HG03103 (cell line): ENCODE measurements at regions not wholly inside any gene's neighbourhood (a gene's known extent, or its start where the extent isn't known, plus 50 kb on each side); places are given as distances from the start of the nearest gene placed in this dataset.

Source experiments
- ATAC-seq: cut with Tn5 transposase; IDR thresholded peaks from one replicate; pipeline ENCODE4 v1.9.1; 2021; ENCODE audit warnings: low read depth; ENCODE audit not compliant: unreplicated experiment

DNA sequence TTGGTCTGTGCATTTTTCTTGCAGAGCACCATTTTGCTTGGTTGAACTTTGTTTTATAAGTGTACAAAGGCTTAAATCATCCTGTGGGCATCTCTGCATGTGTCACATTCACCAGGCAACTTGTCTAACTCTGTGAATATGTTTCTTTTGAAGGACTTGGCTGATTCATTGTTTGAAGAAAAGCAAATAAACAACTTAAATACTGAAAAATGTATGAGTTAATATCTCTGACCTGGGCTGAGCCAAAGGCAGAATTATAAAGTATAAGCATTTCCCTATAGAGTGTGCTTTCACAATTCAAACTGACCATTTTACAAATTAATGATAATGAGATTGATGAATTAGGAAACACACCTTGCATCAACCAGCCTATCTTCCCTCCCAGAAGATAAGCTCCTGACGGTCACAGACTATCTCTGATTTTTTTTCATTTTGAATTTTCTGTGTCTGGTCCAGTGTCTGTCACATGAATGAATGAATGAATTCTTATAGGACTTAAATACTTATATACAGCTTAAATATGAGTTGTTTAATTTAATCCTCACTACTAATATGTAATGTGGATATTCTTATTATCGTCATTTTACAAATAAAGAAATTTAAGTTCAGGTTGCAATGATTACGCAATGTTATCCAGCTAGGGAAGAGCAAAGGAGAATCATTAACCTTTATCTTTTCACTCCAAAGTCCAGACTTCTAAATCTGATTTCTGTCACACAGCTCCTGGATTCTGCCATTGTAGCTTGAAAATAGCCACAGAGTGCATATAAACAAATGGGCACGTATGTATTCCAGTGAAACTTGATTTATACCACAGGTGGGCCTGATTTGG, 182.0 kb upstream of the PHYHIPL start:
- ATAC-seq, result no peak

DNA sequence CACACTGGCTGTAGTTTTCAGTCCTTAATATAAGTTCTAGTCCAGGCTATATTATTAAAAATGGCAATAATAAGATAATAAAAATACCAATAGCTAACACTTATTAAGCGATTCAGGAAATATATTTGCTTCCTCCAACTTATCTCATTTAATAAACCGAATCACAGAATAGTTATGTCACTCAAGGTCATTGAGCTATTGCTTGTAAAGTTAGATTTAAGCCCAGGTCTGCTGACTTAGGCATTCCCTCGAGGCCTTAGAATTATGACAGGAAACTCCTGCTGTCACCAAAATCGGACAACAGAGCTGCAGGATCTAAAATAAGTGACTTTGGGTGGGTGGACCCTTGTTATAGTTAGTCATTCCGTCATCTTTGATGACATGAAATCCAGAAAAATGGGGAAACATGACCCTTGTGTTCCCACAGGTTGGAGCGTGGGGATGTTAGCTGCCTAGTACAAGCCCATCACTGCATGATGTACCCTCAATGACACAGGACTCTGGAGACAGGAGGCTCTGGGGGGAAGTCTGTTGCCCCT, 181.3 kb upstream of the PHYHIPL start:
- ATAC-seq, result no peak

DNA sequence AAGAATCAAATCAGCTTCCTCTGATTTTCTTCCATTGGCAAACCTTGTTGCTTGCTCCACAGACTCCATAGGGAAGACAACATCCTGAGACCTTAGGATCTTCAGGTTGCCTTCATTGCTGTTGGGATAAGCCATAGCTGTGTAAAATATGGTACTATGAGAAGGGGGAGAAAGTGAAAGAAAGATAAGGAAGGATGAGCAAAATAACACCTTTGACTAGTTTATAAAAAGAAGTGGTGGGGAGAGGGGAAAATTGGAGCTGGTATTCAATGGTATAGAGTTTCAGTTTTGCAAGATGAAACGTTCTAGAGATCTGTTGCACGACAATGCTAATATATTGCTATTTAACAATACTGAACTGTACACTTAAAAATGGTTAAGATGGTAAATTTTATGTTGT, 180.4 kb upstream of the PHYHIPL start:
- ATAC-seq, result no peak

DNA sequence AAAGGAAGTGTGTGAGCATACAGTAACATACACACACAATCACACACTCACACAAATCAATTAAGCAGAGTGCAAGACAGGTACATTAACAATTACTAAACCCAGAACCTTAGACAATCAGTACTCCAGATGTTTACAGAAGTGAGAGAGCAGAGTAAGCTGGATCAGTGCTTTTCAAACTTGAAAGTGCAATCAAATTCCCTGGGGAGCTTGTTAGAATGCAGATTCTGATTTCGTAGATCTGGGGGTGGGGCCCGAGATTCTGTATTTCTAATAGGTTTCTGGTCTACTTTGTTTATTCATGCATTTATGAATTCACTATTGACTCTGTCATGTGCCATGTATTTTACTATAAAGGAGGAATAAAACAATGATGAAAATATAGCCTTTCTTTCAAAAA, 179.6 kb upstream of the PHYHIPL start:
- ATAC-seq, result no peak

DNA sequence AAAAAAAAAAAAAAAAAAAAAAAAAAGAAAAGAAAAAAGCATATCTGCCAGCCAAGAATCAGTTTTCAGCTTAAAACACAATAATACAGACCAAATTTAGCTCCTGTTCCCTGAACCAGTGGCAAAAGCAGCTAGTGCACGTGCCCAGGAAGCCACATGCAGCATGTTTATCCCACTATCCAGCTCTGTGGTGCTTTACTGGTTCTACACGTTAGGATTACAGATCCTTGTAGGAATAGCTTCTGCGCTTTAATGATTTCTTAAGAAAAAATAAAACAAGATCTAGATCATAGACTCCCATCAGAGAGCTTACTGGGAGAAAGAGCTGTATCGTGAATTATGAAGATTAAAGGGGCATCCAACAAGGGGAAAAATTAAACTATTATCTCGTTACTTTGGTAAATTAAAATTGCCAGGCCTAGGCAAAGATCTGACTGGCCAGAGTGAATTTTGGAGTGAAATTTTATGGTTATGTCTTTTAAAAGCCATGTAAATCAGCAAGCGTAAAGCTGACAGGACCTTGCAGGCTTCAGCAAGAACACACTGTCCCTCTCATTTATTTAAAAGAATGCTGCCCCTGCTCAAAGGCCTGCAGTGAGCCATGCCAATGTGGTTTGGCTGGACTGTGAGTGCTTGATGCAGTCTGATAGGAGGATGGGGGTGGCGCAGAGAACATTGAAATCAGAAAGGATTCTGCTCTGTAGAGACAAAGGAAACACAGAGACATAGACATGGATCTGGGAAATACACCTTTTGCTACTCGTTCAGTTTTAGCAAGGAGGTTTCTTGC, 177.3 kb upstream of the PHYHIPL start:
- ATAC-seq, result no peak

GRCh38 chr10:59000162-59000825, 176.1 kb upstream of the PHYHIPL start:
- no peak for ATAC-seq

- no peak for ATAC-seq
Observed at GRCh38 chr10:59002011-59002410, 174.4 kb upstream of the PHYHIPL start.

- ATAC-seq, result no peak
Observed at GRCh38 chr10:59003203-59003602, 173.2 kb upstream of the PHYHIPL start.

- no peak for ATAC-seq
Observed at GRCh38 chr10:59004392-59004791, 172.1 kb upstream of the PHYHIPL start.

DNA sequence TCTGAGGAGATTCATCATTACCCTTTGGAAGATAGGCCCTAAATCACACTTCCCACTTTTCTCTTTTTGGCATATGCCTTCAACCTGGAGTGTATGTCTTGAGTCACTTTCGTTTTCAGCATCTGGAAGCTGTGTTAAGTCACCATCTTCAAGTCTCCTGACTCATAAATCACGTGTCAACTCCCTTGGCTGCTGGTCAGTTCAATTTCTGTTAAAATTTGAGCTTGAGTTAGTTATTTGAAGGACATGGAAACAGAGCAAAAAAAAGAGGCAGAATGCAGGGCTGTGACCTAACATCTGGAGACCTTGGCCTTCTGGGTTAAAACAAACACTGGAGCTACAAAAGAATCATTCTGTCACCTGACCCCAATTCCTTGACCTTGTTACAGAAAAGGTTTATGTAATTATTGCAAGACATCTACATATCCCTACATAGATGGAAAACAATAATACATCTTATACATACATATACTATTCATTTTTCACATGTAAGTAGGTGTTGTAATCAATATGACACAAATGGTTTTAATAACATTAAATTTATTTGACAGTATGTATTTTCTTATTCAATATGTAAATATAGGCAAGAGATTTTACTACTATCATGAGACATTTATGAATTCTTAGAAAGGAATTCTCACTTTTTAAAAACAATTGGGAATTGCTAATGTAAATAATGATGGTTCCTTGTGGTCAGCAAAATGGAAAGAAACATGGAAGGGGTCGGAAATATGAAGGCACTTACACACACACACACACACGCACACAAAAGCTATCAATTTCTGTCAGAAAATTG, 169.7 kb upstream of the PHYHIPL start:
- ATAC-seq, result no peak

- ATAC-seq, result no peak
Observed at GRCh38 chr10:59007307-59008025, 169.0 kb upstream of the PHYHIPL start.

DNA sequence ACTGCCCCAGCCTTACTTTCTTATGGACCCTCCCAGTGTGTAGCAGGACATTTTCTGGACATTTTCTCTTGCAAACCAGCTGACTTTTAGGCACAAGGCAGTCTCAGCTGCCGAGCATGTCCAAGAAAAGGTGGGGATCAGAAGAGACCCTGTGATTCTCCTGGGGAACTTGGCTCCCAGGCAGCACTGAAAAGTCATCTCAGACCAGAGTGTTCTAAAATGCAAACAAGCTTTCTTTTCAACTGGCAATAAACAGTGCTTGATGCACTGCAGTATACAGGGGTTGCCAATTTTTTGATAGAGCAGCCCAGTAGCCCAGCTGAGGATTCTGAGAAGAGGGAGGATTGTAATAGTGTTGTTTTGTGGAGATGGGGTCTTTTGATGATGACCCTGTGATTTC, 168.0 kb upstream of the PHYHIPL start:
- ATAC-seq, result no peak

GRCh38 chr10:59011972-59012632, 164.3 kb upstream of the PHYHIPL start:
- no peak for ATAC-seq

DNA sequence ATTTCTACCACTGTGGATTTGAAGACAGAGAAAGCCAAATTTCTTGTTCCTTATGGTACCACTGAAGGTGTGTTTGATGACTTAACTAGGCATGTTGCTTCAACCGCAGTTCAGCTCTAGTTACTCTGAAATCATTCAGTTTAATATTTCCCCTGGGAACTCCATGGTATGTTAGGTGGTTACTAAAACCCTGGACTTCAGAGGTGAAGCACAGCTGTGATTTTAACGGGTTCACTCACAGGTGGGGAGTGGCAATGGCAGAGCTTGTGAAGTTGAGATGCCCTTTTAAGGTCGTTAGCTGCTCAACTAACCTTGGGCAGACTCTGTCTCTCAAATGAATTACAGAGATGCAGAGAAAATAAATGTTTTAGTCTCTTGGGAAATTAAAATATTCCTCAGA, 163.6 kb upstream of the PHYHIPL start:
- no peak for ATAC-seq

GRCh38 chr10:59016043-59016442, 160.4 kb upstream of the PHYHIPL start:
- ATAC-seq, result no peak

GRCh38 chr10:59018977-59019376, 157.5 kb upstream of the PHYHIPL start:
- no peak for ATAC-seq

GRCh38 chr10:59019603-59020002, 156.8 kb upstream of the PHYHIPL start:
- no peak for ATAC-seq

DNA sequence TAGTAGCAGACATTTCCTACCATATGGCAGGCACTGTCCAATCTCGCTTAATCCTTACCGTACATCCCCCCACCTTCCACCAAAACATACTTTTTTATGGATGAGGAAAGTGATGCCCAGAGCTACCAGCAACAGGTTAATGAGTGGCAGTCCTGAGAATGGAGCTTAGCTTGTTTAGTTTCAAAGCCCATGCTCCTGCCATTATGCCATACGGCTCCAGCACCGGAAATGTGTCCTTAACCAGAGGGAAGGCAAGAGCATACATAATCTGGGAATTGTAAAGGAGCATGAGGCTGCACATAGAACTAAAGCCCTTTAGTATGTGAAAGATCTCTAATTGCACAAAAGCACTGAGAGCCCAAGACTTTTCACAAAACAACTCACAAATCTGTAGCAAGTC, 155.9 kb upstream of the PHYHIPL start:
- no peak for ATAC-seq
